Caco-2 (cell line): ENCODE measurements at regions not wholly inside any gene's neighbourhood (a gene's known extent, or its start where the extent isn't known, plus 50 kb on each side); places are given as distances from the start of the nearest gene placed in this dataset.

Source experiments
- BruUV-seq: library from RNA; stranded (reverse); fragments of 400-500 nt; replicated peaks from 2 replicates; lab custom pipeline; 2021; lab: Mats Ljungman, UMichigan
- CTCF ChIA-PET: fragments of 300-600 bp; sonication (Branson Sonifier 250); formaldehyde crosslinking; loops from one replicate; lab custom pipeline; 2022; ENCODE audit warnings: antibody characterized with exemption; lab: Charles Lee
- POLR2A ChIA-PET: fragments of 300-600 bp; sonication (Branson Sonifier 250); formaldehyde crosslinking; loops from one replicate; lab custom pipeline; 2022; ENCODE audit warnings: antibody characterized with exemption; lab: Charles Lee
- DNase-seq, 2 experiments: peaks; one replicate each; pipeline versions ENCODE4 v3.0.0 to v3.0.0-alpha.2; 2020 to 2022
- H3K27me3 ChIP-seq: replicated peaks from 2 replicates; pipeline ENCODE4 v1.6.0; 2011; ENCODE audit warnings: low read length; ENCODE audit not compliant: control insufficient read depth, insufficient read depth
- H3K36me3 ChIP-seq: 2 replicates; pipeline ENCODE4 v1.5.1; 2011; ENCODE audit warnings: low read length; ENCODE audit not compliant: control insufficient read depth, insufficient read depth
- H3K4me1 ChIP-seq: fragments of 250-450 bp; sonication (Bioruptor Pico); 2 replicates; pipeline ENCODE4 v1.5.1; 2020; ENCODE audit warnings: mild to moderate bottlenecking
- H3K4me3 ChIP-seq: 2 replicates; pipeline ENCODE4 v1.5.1; 2011; ENCODE audit warnings: low read depth, mild to moderate bottlenecking, control low read depth, low read length
- H3K9me3 ChIP-seq: fragments of 250-450 bp; sonication (Bioruptor Pico); 2 replicates; pipeline ENCODE4 v1.5.1; 2020; ENCODE audit warnings: mild to moderate bottlenecking, moderate library complexity
- H3K27ac Mint-ChIP-seq: one replicate; pipeline ENCODE4 v1.8.0; 2022; ENCODE audit warnings: mixed read lengths; ENCODE audit not compliant: unreplicated experiment
- H3K27me3 Mint-ChIP-seq: one replicate; pipeline ENCODE4 v1.8.0; 2022; ENCODE audit warnings: mixed read lengths; ENCODE audit not compliant: insufficient read depth, unreplicated experiment
- H3K36me3 Mint-ChIP-seq: one replicate; pipeline ENCODE4 v1.8.0; 2022; ENCODE audit warnings: mild to moderate bottlenecking, mixed read lengths; ENCODE audit not compliant: insufficient read depth, unreplicated experiment
- H3K4me1 Mint-ChIP-seq: one replicate; pipeline ENCODE4 v1.8.0; 2022; ENCODE audit warnings: low read depth, mixed read lengths; ENCODE audit not compliant: unreplicated experiment
- H3K4me3 Mint-ChIP-seq: one replicate; pipeline ENCODE4 v1.8.0; 2022; ENCODE audit warnings: mild to moderate bottlenecking, moderate library complexity, mixed read lengths; ENCODE audit not compliant: unreplicated experiment
- H3K9me3 Mint-ChIP-seq: one replicate; pipeline ENCODE4 v1.8.0; 2022; ENCODE audit warnings: mixed read lengths; ENCODE audit not compliant: unreplicated experiment
- intact Hi-C: fragments of 100-400 bp; cut with micrococcal nuclease; formaldehyde crosslinking; loops from one replicate; pipeline ENCODE4 v1.10.0; 2022; ENCODE audit not compliant: unreplicated experiment
- TF ChIP-seq, protein P1 (sequence below), 2 experiments: fragments of 200-600 bp in 1 of 2; IDR thresholded peaks; 1 replicate in 1 of 2; 2 replicates in 1 of 2; pipeline versions ENCODE4 v1.5.1 to v1.8.0; 2011 to 2022; ENCODE audit warnings: antibody characterized with exemption in 1 of 2, control low read depth in 1 of 2, inconsistent platforms in 1 of 2, low read depth in 1 of 2, low read length in 1 of 2, mild to moderate bottlenecking in 1 of 2, moderate library complexity in 1 of 2; ENCODE audit not compliant: insufficient read depth in 1 of 2, severe bottlenecking in 1 of 2, unreplicated experiment in 1 of 2

DNA sequence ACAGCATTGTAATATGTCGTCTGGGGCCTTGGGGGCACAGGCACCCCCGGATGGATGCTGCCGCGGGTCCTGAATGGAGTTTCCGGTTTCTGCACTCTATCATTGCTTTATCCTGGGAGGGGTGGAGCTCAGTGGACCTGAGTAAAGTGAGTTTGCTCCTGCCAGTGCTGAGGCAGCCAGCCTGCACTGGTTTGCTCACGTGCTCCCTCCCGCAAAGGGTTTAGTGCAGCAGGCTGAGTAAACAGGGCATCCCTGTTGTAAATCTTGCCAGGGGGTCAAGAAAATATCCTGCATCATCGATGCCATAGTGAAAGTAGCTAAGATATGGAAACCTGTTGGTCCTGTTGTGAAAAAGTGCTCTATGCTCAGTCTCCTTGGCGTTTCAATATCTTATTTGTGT is 85.6 kb upstream of the BRINP3 start:
- no peaks in the 10 kb centered on the region for H3K27me3 ChIP-seq
- POLR2A ChIA-PET: no interaction called here
- no peaks in the 10 kb centered on the region for H3K4me1 ChIP-seq
- TF ChIP-seq, protein P1, sequence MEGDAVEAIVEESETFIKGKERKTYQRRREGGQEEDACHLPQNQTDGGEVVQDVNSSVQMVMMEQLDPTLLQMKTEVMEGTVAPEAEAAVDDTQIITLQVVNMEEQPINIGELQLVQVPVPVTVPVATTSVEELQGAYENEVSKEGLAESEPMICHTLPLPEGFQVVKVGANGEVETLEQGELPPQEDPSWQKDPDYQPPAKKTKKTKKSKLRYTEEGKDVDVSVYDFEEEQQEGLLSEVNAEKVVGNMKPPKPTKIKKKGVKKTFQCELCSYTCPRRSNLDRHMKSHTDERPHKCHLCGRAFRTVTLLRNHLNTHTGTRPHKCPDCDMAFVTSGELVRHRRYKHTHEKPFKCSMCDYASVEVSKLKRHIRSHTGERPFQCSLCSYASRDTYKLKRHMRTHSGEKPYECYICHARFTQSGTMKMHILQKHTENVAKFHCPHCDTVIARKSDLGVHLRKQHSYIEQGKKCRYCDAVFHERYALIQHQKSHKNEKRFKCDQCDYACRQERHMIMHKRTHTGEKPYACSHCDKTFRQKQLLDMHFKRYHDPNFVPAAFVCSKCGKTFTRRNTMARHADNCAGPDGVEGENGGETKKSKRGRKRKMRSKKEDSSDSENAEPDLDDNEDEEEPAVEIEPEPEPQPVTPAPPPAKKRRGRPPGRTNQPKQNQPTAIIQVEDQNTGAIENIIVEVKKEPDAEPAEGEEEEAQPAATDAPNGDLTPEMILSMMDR (IDR thresholded peaks at IDR 0.05; ENCODE audit: insufficient read depth in 1 of 2, low read depth in 1 of 2, low read length in 1 of 2, severe bottlenecking in 1 of 2, unreplicated experiment in 1 of 2): no peak
- no peak for DNase-seq
- no peaks in the 10 kb centered on the region for H3K36me3 Mint-ChIP-seq
- CTCF ChIA-PET: no interaction called here
- H3K4me1 Mint-ChIP-seq: no peaks in the 10 kb centered on the region
- no peaks in the 10 kb centered on the region for H3K27me3 Mint-ChIP-seq
- H3K9me3 Mint-ChIP-seq: no peaks in the 10 kb centered on the region
- no peak overlapping the region for H3K4me3 ChIP-seq
- intact Hi-C loops: no loop called here
- H3K36me3 ChIP-seq: no peaks in the 10 kb centered on the region
- no peak overlapping the region for H3K27ac Mint-ChIP-seq
- H3K4me3 Mint-ChIP-seq: no peak overlapping the region
- H3K9me3 ChIP-seq: no peaks in the 10 kb centered on the region
- BruUV-seq: no TSS peak

- no peaks in the 10 kb centered on the region for H3K9me3 Mint-ChIP-seq
- no peaks in the 10 kb centered on the region for H3K36me3 Mint-ChIP-seq
- H3K4me1 Mint-ChIP-seq: no peaks in the 10 kb centered on the region
- TF ChIP-seq, protein P1 (IDR thresholded peaks at IDR 0.05; ENCODE audit: insufficient read depth in 1 of 2, low read depth in 1 of 2, low read length in 1 of 2, severe bottlenecking in 1 of 2, unreplicated experiment in 1 of 2): no peak
- no TSS peak for BruUV-seq
- no peak for DNase-seq
- no peaks in the 10 kb centered on the region for H3K4me1 ChIP-seq
- H3K9me3 ChIP-seq: no peaks in the 10 kb centered on the region
- POLR2A ChIA-PET: no interaction called here
- no peak overlapping the region for H3K4me3 Mint-ChIP-seq
- H3K27ac Mint-ChIP-seq: no peak overlapping the region
- CTCF ChIA-PET: no interaction called here
- intact Hi-C loops: no loop called here
- no peaks in the 10 kb centered on the region for H3K27me3 ChIP-seq
- H3K4me3 ChIP-seq: no peak overlapping the region
- H3K36me3 ChIP-seq: no peaks in the 10 kb centered on the region
- H3K27me3 Mint-ChIP-seq: no peaks in the 10 kb centered on the region
Measured at GRCh38 chr1:190564117-190564516, 86.5 kb upstream of the BRINP3 start.

- DNase-seq: no peak
- Mint-ChIP-seq H3K4me3 (no peak overlapping the region), H3K36me3 (no peaks in the 10 kb centered on the region), H3K27ac (no peak overlapping the region), H3K27me3 (peaks cover 6% of the 10 kb centered on the region), H3K9me3 (no peaks in the 10 kb centered on the region), H3K4me1 (no peaks in the 10 kb centered on the region)
- H3K36me3 ChIP-seq: no peaks in the 10 kb centered on the region
- CTCF ChIA-PET: no interaction called here
- no peaks in the 10 kb centered on the region for H3K27me3 ChIP-seq
- no peaks in the 10 kb centered on the region for H3K9me3 ChIP-seq
- TF ChIP-seq, protein P1 (IDR thresholded peaks at IDR 0.05; ENCODE audit: insufficient read depth in 1 of 2, low read depth in 1 of 2, low read length in 1 of 2, severe bottlenecking in 1 of 2, unreplicated experiment in 1 of 2): no peak
- POLR2A ChIA-PET: no interaction called here
- intact Hi-C loops: no loop called here
- no peaks in the 10 kb centered on the region for H3K4me1 ChIP-seq
- BruUV-seq: no TSS peak
- no peak overlapping the region for H3K4me3 ChIP-seq
Measured at GRCh38 chr1:190578017-190578416, 100.4 kb upstream of the BRINP3 start.
